Midbrain (tissue), 1 donor: ENCODE measurements at regions not wholly inside any gene's neighbourhood (a gene's known extent, or its start where the extent isn't known, plus 50 kb on each side); places are given as distances from the start of the nearest gene placed in this dataset.

ENCODE experiments used
- DNase-seq: peaks from one replicate; lab custom pipeline; 2025; lab: John Stamatoyannopoulos, UW

- no peak for DNase-seq
Measured at GRCh38 chr3:180538493-180538892, 63.5 kb upstream of the TTC14 start.

GRCh38 chr3:180543877-180544276 is 58.1 kb upstream of the TTC14 start:
- no peak for DNase-seq

DNA sequence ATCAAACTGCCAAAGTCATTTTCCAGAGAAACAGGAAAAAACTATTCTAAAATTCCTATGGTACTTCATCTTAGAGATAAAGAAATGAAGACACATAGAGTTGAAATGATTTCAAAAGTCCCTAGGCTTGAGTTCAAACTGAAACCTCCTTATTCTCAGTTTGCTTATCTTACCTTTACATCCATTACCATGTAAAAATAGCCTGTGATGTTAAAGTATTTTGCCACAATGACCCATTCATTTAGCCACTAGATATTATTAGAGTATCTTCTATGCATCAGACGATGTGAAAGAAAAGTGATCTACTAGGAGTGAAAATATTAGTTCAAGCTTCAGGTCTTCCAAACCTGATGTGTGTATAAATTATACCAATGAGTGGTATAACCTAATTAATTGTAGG is 55.1 kb upstream of the TTC14 start:
- DNase-seq, result no peak

DNA sequence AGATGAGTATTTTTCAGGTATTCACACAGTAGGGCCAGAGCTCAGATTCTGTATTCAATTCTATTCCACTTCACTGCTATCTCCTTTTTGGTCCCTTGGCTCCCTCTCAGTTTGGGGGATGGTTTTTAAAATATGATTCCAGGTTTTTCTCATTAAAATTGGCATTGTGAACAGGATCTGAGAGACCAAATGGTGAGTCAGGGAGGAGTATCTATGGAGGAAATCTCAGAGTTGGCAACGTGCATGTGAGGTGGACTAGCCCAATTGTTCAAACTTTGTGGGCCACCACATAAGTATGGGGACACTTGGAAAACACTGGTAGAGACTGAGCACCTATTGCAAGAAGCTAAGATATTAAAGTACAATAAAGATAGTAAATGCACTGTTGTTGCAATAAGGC is 53.9 kb upstream of the TTC14 start:
- no peak for DNase-seq
